ENCODE measurements at regions not wholly inside any gene's neighbourhood (a gene's known extent, or its start where the extent isn't known, plus 50 kb on each side); places are given as distances from the start of the nearest gene placed in this dataset.

GRCh38 chr6:121765060-121765459 lies 329.6 kb downstream of the GJA1 start:
- TF ChIP-seq CTCF (IDR thresholded peaks at IDR 0.05; ENCODE audit: low read depth, low read length) = no peak
- no peak overlapping the region for H3K4me3 ChIP-seq (ENCODE audit: low read depth, low read length)

- TF ChIP-seq CTCF (IDR thresholded peaks at IDR 0.05; ENCODE audit: low read depth, low read length) = no peak
- H3K4me3 ChIP-seq (ENCODE audit: low read depth, low read length) = no peak overlapping the region
Measured at GRCh38 chr6:121767211-121767610, 331.8 kb downstream of the GJA1 start.

GRCh38 chr6:121770943-121771342 lies 335.5 kb downstream of the GJA1 start:
- no peak for TF ChIP-seq CTCF (IDR thresholded peaks at IDR 0.05; ENCODE audit: low read depth, low read length)
- H3K4me3 ChIP-seq (ENCODE audit: low read depth, low read length) = no peak overlapping the region

GRCh38 chr6:121771937-121772720 lies 336.7 kb downstream of the GJA1 start:
- TF ChIP-seq CTCF (IDR thresholded peaks at IDR 0.05; ENCODE audit: low read depth, low read length) = no peak
- H3K4me3 ChIP-seq (ENCODE audit: low read depth, low read length) = no peak overlapping the region

- no peak for TF ChIP-seq CTCF (IDR thresholded peaks at IDR 0.05; ENCODE audit: low read depth, low read length)
- H3K4me3 ChIP-seq (ENCODE audit: low read depth, low read length) = no peak overlapping the region
Measured at GRCh38 chr6:121776054-121776453, 340.6 kb downstream of the GJA1 start.

GRCh38 chr6:121780325-121781321 lies 345.2 kb downstream of the GJA1 start:
- no peak overlapping the region for H3K4me3 ChIP-seq (ENCODE audit: low read depth, low read length)

More at GRCh38 chr6:121780325-121781321, 345.2 kb downstream of the GJA1 start:
- TF ChIP-seq CTCF (IDR thresholded peaks at IDR 0.05; ENCODE audit: low read depth, low read length) = no peak

Data from WI38 (cell line).